SK-N-SH (cell line): ENCODE measurements at regions not wholly inside any gene's neighbourhood (a gene's known extent, or its start where the extent isn't known, plus 50 kb on each side); places are given as distances from the start of the nearest gene placed in this dataset.

Experiments used
- CTCF ChIA-PET: fragments of 300-600, 350-600 bp; formaldehyde crosslinking; extraction: SDS; loops from one replicate; lab custom pipeline; 2021; lab: Yijun Ruan, JAX
- POLR2A ChIA-PET: fragments of 350-600 bp; sonication (Branson Sonifier 250); formaldehyde crosslinking; extraction: SDS; loops from one replicate; lab custom pipeline; 2020; ENCODE audit warnings: antibody characterized with exemption, inconsistent platforms; lab: Yijun Ruan, JAX
- DNase-seq: peaks from one replicate; pipeline ENCODE4 v3.0.0; 2012
- H2AFZ ChIP-seq: fragments of 200-600 bp; sonication (generic); 2 replicates; pipeline ENCODE4 v1.8.1; 2016; ENCODE audit warnings: antibody characterized with exemption, mild to moderate bottlenecking, low read depth
- H3F3A ChIP-seq: fragments of 200-600 bp; sonication (generic); replicated peaks from 2 replicates; pipeline ENCODE3; 2016; ENCODE audit warnings: antibody characterized with exemption, mild to moderate bottlenecking; ENCODE audit not compliant: insufficient read depth
- H3K27ac ChIP-seq, 2 experiments: fragments of 200-500 bp in 1 of 2; fragments of 200-600 bp in 1 of 2; sonication (Bioruptor generic) in 1 of 2; sonication (generic), shearing (Covaris generic) in 1 of 2; 2 replicates each; pipeline versions ENCODE4 v1.5.1 to v1.6.1; 2014 to 2016; ENCODE audit warnings: low read depth in 2 of 2, inconsistent platforms in 1 of 2, low read length in 1 of 2, mild to moderate bottlenecking in 1 of 2, mixed read lengths in 1 of 2
- H3K27me3 ChIP-seq: fragments of 200-600 bp; sonication (generic), shearing (Covaris generic); 2 replicates; pipeline ENCODE4 v1.6.1; 2016; ENCODE audit warnings: mixed run types; ENCODE audit not compliant: insufficient read depth
- H3K36me3 ChIP-seq, 2 experiments: fragments of 200-500 bp in 1 of 2; fragments of 200-600 bp in 1 of 2; sonication (Bioruptor generic) in 1 of 2; sonication (generic) in 1 of 2; replicated peaks in 1 of 2; 2 replicates each; pipeline versions ENCODE3 to v1.5.1; 2014 to 2016; ENCODE audit warnings: low read length in 1 of 2, mild to moderate bottlenecking in 1 of 2; ENCODE audit not compliant: insufficient read depth in 2 of 2, control insufficient read depth in 1 of 2
- H3K4me1 ChIP-seq, 2 experiments: fragments of 200-500 bp in 1 of 2; fragments of 200-600 bp in 1 of 2; sonication (Bioruptor generic) in 1 of 2; sonication (generic), shearing (Covaris generic) in 1 of 2; 2 replicates each; pipeline versions ENCODE4 v1.5.1 to v1.6.1; 2014 to 2016; ENCODE audit warnings: low read depth in 1 of 2, low read length in 1 of 2, mixed run types in 1 of 2; ENCODE audit not compliant: insufficient read depth in 2 of 2, control insufficient read depth in 1 of 2
- H3K4me2 ChIP-seq: fragments of 200-600 bp; sonication (generic), shearing (Covaris generic); 2 replicates; pipeline ENCODE4 v1.6.1; 2017; ENCODE audit warnings: mixed run types
- H3K4me3 ChIP-seq, 2 experiments: fragments of 200-500 bp in 1 of 2; fragments of 200-600 bp in 1 of 2; sonication (Bioruptor generic) in 1 of 2; sonication (generic), shearing (Covaris generic) in 1 of 2; 2 replicates each; pipeline versions ENCODE4 v1.5.1 to v1.8.1; 2014 to 2016; ENCODE audit warnings: low read depth in 2 of 2, inconsistent platforms in 1 of 2, low read length in 1 of 2, mild to moderate bottlenecking in 1 of 2, mixed read lengths in 1 of 2, moderate library complexity in 1 of 2
- H3K79me2 ChIP-seq: fragments of 200-600 bp; sonication (generic); 2 replicates; pipeline ENCODE4 v1.8.1; 2017; ENCODE audit warnings: mild to moderate bottlenecking; ENCODE audit not compliant: insufficient read depth
- H3K9ac ChIP-seq: fragments of 200-600 bp; sonication (generic); 2 replicates; pipeline ENCODE4 v1.6.1; 2017; ENCODE audit warnings: mixed run types
- H3K9me2 ChIP-seq: fragments of 200-600 bp; sonication (generic); 2 replicates; pipeline ENCODE4 v1.6.1; 2017; ENCODE audit warnings: mixed run types
- H3K9me3 ChIP-seq: fragments of 200-600 bp; sonication (generic); 2 replicates; pipeline ENCODE4 v1.6.1; 2017; ENCODE audit warnings: mixed run types, mild to moderate bottlenecking, moderate library complexity
- H4K20me1 ChIP-seq: fragments of 200-600 bp; sonication (generic); 2 replicates; pipeline ENCODE4 v1.6.1; 2017; ENCODE audit warnings: mild to moderate bottlenecking, mixed run types; ENCODE audit not compliant: insufficient read depth
- CHD2 ChIP-seq: fragments of 150-350 bp; IDR thresholded peaks from 2 replicates; pipeline ENCODE4 v1.6.1; 2018; ENCODE audit warnings: low read length; ENCODE audit not compliant: partially characterized antibody
- EP300 ChIP-seq, 2 experiments: IDR thresholded peaks; 2 replicates each; pipeline versions ENCODE4 v1.4.0 to v1.6.1; 2012; ENCODE audit warnings: borderline replicate concordance in 1 of 2, low read depth in 1 of 2, low read length in 1 of 2
- EZH2phosphoT487 ChIP-seq: fragments of 200-600 bp; sonication (generic); IDR thresholded peaks from 2 replicates; pipeline ENCODE4 v1.6.1; 2017; ENCODE audit warnings: low read depth, mixed run types, mild to moderate bottlenecking, antibody characterized with exemption, moderate library complexity, borderline replicate concordance
- FOSL2 ChIP-seq: IDR thresholded peaks from 2 replicates; pipeline ENCODE4 v1.4.0; 2012; ENCODE audit warnings: low read depth, mild to moderate bottlenecking, moderate library complexity, borderline replicate concordance
- IRF3 ChIP-seq: fragments of 150-350 bp; IDR thresholded peaks from 2 replicates; pipeline ENCODE4 v1.6.1; 2016; ENCODE audit warnings: mild to moderate bottlenecking, low read depth, low read length
- MEF2A ChIP-seq: IDR thresholded peaks from 2 replicates; pipeline ENCODE4 v1.4.0; 2012; ENCODE audit warnings: low read depth, borderline replicate concordance
- MXI1 ChIP-seq: IDR thresholded peaks from 2 replicates; pipeline ENCODE4 v1.6.1; 2012; ENCODE audit warnings: mild to moderate bottlenecking, low read depth, low read length, improper control_type of control experiment
- NFIC ChIP-seq: IDR thresholded peaks from 2 replicates; pipeline ENCODE4 v1.4.0; 2012; ENCODE audit warnings: borderline replicate concordance
- PBX3 ChIP-seq: IDR thresholded peaks from 2 replicates; pipeline ENCODE4; 2012
- POLR2AphosphoS5 ChIP-seq: IDR thresholded peaks from 2 replicates; pipeline ENCODE4 v1.6.1; 2012; ENCODE audit warnings: low read depth, low read length
- RFX5 ChIP-seq: IDR thresholded peaks from 2 replicates; pipeline ENCODE4 v1.6.1; 2012; ENCODE audit warnings: mild to moderate bottlenecking, improper control_type of control experiment, low read length
- RXRA ChIP-seq: IDR thresholded peaks from 2 replicates; pipeline ENCODE4 v1.4.0; 2012; ENCODE audit warnings: low read depth, mild to moderate bottlenecking, borderline replicate concordance
- SMC3 ChIP-seq: IDR thresholded peaks from 2 replicates; pipeline ENCODE4 v1.6.1; 2012; ENCODE audit warnings: low read depth, low read length, improper control_type of control experiment
- USF1 ChIP-seq: IDR thresholded peaks from 2 replicates; pipeline ENCODE4 v1.4.0; 2012; ENCODE audit warnings: low read depth, borderline replicate concordance
- USF2 ChIP-seq: fragments of 150-350 bp; IDR thresholded peaks from 2 replicates; pipeline ENCODE4 v1.6.1; 2017; ENCODE audit warnings: antibody characterized with exemption, low read length, low read depth, borderline replicate concordance
- WGBS: methylation state at CpG from one replicate; pipeline ENCODE4 v1.1.6; 2017; ENCODE audit warnings: low lambda C conversion rate; 5-methylcytosine and 5-hydroxymethylcytosine counted together

GRCh38 chr10:100653238-100653956 is 92.0 kb upstream of the PAX2 start:
- H4K20me1 ChIP-seq, result no peaks in the 10 kb centered on the region
- no peaks in the 10 kb centered on the region for H3K36me3 ChIP-seq
- DNase-seq, result no peak
- CTCF ChIA-PET, result interaction anchor here (0.6 to 1.6 kb wide), 2 partner anchors 16 to 94 kb away, joined by 3 to 5 read pairs; no protein-coding TSS in a partner anchor
- POLR2A ChIA-PET, result no interaction called here
- 34% methylated on average over 8 of the region's 9 CpGs for WGBS
- no peak overlapping the region for H3K9ac ChIP-seq
- no peaks in the 10 kb centered on the region for H3F3A ChIP-seq
- H2AFZ ChIP-seq, result no peak overlapping the region
- H3K27ac ChIP-seq, result no peak overlapping the region
- peaks cover 0 to 15% of the 10 kb centered on the region in 2 experiments; a peak in 1 of 4 replicates for H3K4me1 ChIP-seq
- no peak for TF ChIP-seq EZH2phosphoT487
- TF ChIP-seq FOSL2, result no peak
- TF ChIP-seq EP300 (IDR thresholded peaks at IDR 0.05; ENCODE audit: borderline replicate concordance in 1 of 2, low read depth in 1 of 2, low read length in 1 of 2), result no peak
- TF ChIP-seq SMC3, result no peak
- TF ChIP-seq USF2, result no peak
- TF ChIP-seq POLR2AphosphoS5, result no peak
- no peak for TF ChIP-seq IRF3
- TF ChIP-seq RXRA, result no peak
- no peak for TF ChIP-seq MXI1
- H3K9me2 ChIP-seq, result no peaks in the 10 kb centered on the region
- H3K79me2 ChIP-seq, result no peaks in the 10 kb centered on the region
- H3K9me3 ChIP-seq, result no peaks in the 10 kb centered on the region
- H3K4me2 ChIP-seq, result no peak overlapping the region
- peak overlapping the region in 1 of 2 experiments; percentile 31; a peak in 1 of 4 replicates for H3K4me3 ChIP-seq
- H3K27me3 ChIP-seq, result peaks cover 62% of the 10 kb centered on the region

- H4K20me1 ChIP-seq, result no peaks in the 10 kb centered on the region
- H3K4me2 ChIP-seq, result peak overlapping the region; percentile 15; the same call in 1 of the 2 replicates
- H2AFZ ChIP-seq, result no peak overlapping the region
- no peaks in the 10 kb centered on the region for H3K79me2 ChIP-seq
- ChIA-PET CTCF (interaction anchor here (0.6 to 1.2 kb wide), 2 partner anchors 17 to 93 kb away, joined by 3 to 6 read pairs; no protein-coding TSS in a partner anchor), POLR2A (no interaction called here)
- DNase-seq, result peak; percentile 81
- peaks cover 0 to 15% of the 10 kb centered on the region in 2 experiments; a peak in 1 of 4 replicates for H3K4me1 ChIP-seq
- TF ChIP-seq RFX5 (no peak), RXRA (no peak), USF1 (no peak), MEF2A (no peak), NFIC (no peak), CHD2 (no peak), MXI1 (no peak), PBX3 (no peak)
- WGBS, result 7% methylated on average over 40 of the region's 59 CpGs
- H3K9me3 ChIP-seq, result no peaks in the 10 kb centered on the region
- no peak overlapping the region for H3K9ac ChIP-seq
- H3K36me3 ChIP-seq, result no peaks in the 10 kb centered on the region
- H3K9me2 ChIP-seq, result no peaks in the 10 kb centered on the region
- H3F3A ChIP-seq, result no peaks in the 10 kb centered on the region
- H3K4me3 ChIP-seq, result peak overlapping the region in 1 of 2 experiments; percentile 31; a peak in 1 of 4 replicates
- H3K27ac ChIP-seq, result peak overlapping the region in 1 of 2 experiments; percentile 58; a peak in 1 of 4 replicates
- H3K27me3 ChIP-seq, result peaks cover 69% of the 10 kb centered on the region
Measured at GRCh38 chr10:100653957-100654781, 91.2 kb upstream of the PAX2 start.
